GM10248 (cell line): ENCODE measurements at regions not wholly inside any gene's neighbourhood (a gene's known extent, or its start where the extent isn't known, plus 50 kb on each side); places are given as distances from the start of the nearest gene placed in this dataset.

ENCODE experiments used
- CTCF ChIA-PET: fragments of 300-600 bp; sonication (Branson Sonifier 250); formaldehyde crosslinking; extraction: SDS; loops from one replicate; lab custom pipeline; 2021; ENCODE audit warnings: antibody characterized with exemption; lab: Yijun Ruan, JAX
- POLR2A ChIA-PET: fragments of 350-650 bp; sonication (Branson Sonifier 250); formaldehyde crosslinking; extraction: SDS; loops from one replicate; lab custom pipeline; 2020; ENCODE audit warnings: antibody characterized with exemption; lab: Yijun Ruan, JAX
- DNase-seq: peaks from one replicate; pipeline ENCODE4 v3.0.0; 2012; ENCODE audit errors: extremely low spot score
- CTCF ChIP-seq: IDR thresholded peaks from 2 replicates; pipeline ENCODE4 v1.5.1; 2012; ENCODE audit warnings: mild to moderate bottlenecking, low read depth; ENCODE audit errors: extremely low read depth, missing control alignments, control extremely low read depth

DNA sequence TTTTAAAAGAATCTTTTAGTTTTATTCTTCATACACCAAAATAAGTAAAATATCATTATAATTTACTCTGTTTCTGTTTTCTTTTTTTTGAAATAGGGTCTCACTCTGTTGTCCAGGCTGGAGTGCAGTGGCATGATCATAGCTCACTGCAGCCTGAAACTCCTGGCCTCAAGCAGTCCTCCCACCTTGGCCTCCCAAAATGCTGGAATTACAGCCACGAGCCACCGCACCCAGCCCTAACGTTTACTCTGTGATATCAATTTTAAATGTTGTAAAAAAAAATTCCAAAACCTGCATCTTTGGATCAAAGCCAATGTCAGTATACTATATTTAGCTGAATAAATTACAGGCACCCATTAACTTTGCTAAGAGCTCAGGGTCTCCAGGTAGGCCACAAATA, 437.1 kb upstream of the USP15 start:
- TF ChIP-seq CTCF, result no peak
- ChIA-PET CTCF (no interaction called here), POLR2A (no interaction called here)
- DNase-seq, result no peak

DNA sequence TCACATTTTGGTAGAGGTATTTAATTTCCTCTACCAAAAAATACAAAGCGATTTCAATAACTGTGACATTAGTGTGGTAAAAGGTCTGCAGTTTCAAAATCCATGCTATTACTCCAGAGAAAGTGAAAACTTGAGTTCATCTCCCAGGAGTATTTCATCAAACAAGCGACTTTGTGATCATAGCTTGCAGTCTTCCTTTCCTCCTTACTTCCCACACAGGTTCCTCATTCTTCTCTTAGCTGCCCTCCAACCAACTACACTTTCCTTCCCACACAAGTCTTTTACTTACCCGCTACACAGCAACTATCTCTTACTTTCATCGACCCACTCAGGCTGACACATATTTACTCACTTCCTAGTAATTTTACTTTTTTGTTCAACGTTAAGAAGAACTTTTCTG, 413.4 kb upstream of the USP15 start:
- CTCF ChIA-PET, result no interaction called here
- POLR2A ChIA-PET, result no interaction called here
- DNase-seq, result no peak

DNA sequence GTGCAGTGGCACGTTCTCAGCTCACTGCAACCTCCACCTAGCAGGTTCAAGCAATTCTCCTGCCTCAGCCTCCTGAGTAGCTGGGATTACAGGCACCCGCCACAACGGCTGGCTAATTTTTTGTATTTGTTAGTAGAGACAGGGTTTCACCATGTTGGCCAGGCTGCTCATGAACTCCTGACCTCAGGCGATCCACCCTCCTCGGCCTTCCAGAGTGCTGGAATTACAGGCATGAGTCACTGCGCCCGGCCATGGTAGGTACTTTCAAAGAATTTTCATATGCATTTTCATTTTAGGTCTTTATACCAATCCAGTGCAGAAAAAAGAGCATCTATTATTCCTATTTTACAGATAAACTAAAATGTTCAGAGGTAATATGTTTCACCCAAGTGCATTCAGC, 411.3 kb upstream of the USP15 start:
- ChIA-PET POLR2A (no interaction called here), CTCF (no interaction called here)
- no peak for TF ChIP-seq CTCF
- no peak for DNase-seq

More for the DNA sequence above, 413.4 kb upstream of the USP15 start:
- TF ChIP-seq CTCF, result no peak

GRCh38 chr12:61853945-61854344, 406.3 kb upstream of the USP15 start:
- ChIA-PET CTCF (interaction anchor here (1.6 kb wide), 1 partner anchor 12 kb away, joined by 3 read pairs; no protein-coding TSS in a partner anchor), POLR2A (no interaction called here)
- no peak for DNase-seq
- no peak for TF ChIP-seq CTCF

DNA sequence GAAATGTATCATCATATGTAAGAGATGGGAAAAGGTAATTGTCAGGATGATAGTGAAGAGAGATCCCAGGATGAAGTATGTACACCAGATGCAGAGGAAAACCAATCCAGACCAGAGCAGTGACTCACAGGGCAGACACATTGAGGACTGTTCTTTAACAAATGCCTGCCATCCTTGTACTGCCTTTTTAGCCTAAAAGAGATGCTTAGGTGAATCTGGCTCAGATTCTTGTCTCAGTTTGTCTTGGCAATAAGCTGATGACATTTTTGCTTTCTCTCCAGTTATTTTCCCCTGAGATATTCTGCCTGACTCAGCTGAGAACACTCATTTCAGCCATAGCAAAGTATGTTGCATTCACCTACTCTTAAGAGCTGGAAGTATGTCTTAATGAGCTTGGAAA, 405.3 kb upstream of the USP15 start:
- no peak for DNase-seq
- TF ChIP-seq CTCF, result no peak
- ChIA-PET POLR2A (no interaction called here), CTCF (interaction anchor here (1.0 to 1.3 kb wide), 2 partner anchors 9 to 22 kb away, joined by 4 to 5 read pairs; no protein-coding TSS in a partner anchor)

DNA sequence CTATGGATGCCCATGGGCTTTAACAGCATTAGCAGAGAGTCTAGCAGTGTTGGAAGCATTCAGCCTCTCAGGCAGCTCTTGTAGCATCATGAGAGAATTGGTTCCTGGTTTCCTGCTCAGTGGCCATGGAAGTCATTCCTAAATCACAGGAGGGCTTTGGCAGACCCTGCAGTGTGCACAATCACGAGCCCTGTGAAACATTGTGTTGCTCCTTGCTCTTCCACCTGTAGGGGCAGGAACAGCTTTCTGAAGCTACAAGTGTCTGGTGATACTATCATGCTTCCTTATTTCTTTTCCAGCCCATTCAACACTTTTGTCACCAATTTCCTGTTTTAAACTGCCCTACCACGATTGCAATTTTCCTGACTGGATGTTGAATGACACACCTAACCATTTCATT, 402.2 kb upstream of the USP15 start:
- CTCF ChIA-PET, result no interaction called here
- POLR2A ChIA-PET, result no interaction called here
- DNase-seq, result no peak
- TF ChIP-seq CTCF, result no peak

DNA sequence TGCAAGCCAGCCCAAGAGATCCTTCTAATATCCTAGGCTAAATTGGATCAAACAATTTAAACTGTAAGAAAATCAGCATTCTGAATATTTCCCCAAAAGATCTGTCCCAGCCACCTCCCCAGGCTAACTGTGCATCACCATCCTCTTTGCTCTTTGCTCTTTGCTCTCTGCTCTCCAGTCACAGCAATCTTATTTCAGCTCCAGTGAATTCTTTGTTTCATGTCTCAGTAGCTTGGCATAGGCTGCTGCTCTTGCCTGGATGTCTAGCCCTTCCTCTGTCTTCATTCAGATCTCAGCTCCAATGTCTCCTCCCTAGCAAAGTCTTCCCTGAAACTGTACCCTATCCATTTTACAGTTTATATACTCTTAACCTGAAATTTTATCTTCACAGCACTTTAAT, 399.8 kb upstream of the USP15 start:
- no peak for TF ChIP-seq CTCF
- POLR2A ChIA-PET, result no interaction called here
- CTCF ChIA-PET, result interaction anchor here (1.4 kb wide), 1 partner anchor 23 kb away, joined by 3 read pairs; no protein-coding TSS in a partner anchor
- DNase-seq, result no peak
